D721Med (cell line): ENCODE measurements at regions not wholly inside any gene's neighbourhood (a gene's known extent, or its start where the extent isn't known, plus 50 kb on each side); places are given as distances from the start of the nearest gene placed in this dataset.

Experiments used
- DNase-seq: peaks from one replicate; pipeline ENCODE4 v3.0.0; 2011; ENCODE audit warnings: low spot score; ENCODE audit not compliant: insufficient read length
- FAIRE-seq: peaks from 2 replicates; lab custom pipeline; 2011; peaks lifted over from hg19 to GRCh38; lab: Jason Lieb, UNC
- TF ChIP-seq, protein P1 (sequence below): IDR thresholded peaks from 2 replicates; pipeline ENCODE4 v1.5.1; 2012; ENCODE audit warnings: mild to moderate bottlenecking, control low read depth; ENCODE audit not compliant: insufficient read depth; ENCODE audit errors: missing control alignments

- no peak for DNase-seq
- TF ChIP-seq, protein P1, sequence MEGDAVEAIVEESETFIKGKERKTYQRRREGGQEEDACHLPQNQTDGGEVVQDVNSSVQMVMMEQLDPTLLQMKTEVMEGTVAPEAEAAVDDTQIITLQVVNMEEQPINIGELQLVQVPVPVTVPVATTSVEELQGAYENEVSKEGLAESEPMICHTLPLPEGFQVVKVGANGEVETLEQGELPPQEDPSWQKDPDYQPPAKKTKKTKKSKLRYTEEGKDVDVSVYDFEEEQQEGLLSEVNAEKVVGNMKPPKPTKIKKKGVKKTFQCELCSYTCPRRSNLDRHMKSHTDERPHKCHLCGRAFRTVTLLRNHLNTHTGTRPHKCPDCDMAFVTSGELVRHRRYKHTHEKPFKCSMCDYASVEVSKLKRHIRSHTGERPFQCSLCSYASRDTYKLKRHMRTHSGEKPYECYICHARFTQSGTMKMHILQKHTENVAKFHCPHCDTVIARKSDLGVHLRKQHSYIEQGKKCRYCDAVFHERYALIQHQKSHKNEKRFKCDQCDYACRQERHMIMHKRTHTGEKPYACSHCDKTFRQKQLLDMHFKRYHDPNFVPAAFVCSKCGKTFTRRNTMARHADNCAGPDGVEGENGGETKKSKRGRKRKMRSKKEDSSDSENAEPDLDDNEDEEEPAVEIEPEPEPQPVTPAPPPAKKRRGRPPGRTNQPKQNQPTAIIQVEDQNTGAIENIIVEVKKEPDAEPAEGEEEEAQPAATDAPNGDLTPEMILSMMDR, result no peak
- FAIRE-seq, result no peak
Observed at GRCh38 chr4:133600008-133600407, 450.9 kb downstream of the PCDH10 start.

GRCh38 chr4:133598779-133599178, 449.7 kb downstream of the PCDH10 start:
- FAIRE-seq, result no peak
- TF ChIP-seq, protein P1, result no peak
- no peak for DNase-seq

GRCh38 chr4:133597251-133597650, 448.2 kb downstream of the PCDH10 start:
- no peak for FAIRE-seq
- TF ChIP-seq, protein P1, result no peak
- no peak for DNase-seq

DNA sequence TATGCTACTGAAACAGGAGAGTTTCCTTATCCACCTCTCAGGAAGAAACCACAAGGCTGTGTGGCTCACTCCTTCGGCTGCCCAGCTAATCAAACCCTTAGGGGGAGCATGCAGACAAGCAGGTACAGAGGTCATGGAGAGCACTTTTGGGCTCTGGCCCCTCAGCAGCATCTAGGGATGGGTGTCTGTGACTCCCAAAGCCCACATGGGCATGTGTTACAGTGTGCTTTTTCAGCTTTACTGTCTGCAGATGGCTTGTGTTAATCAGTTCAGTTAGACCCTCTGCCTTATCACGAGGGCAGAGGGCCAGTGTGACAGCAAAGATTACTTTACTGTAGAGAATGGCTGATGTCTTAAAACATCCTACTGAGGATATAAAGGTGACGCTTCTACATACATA, 447.4 kb downstream of the PCDH10 start:
- DNase-seq, result no peak
- TF ChIP-seq, protein P1, result no peak
- no peak for FAIRE-seq

DNA sequence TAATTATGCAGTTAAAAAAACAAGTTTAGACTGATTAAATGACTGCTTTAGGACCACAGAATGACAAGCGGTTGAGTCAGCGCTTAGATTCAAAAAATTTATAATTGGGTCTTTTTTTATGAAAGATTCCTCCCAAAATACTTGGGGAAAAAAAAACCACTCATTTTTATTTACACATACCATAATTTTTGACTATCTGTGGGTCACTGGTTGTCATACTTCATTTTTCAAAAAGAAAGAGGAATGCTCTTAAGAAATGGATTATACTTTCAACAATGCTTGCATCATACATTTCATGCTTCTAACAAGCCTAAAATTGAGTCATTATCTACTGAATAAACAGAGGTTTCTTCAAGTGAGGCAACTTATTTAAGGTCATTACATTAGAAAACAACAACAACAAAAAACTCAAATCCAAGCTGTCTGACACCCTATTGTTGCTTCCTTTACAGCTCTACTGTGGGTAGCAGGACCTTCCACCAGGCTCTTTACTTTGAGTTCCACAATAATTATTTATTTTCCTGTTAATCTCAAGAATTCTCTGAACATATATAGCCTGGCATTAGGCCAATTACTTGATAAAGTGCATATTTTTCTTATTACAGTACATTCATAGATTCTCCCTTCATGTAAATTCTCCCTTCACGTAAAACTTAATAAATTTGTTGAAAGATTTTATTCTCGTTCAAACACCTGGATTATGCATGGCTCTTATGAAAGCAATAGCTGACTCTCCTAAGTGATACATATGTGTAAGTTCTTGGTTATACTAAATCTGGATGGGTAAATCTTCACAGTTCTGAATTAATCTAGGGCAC, 445.5 kb downstream of the PCDH10 start:
- TF ChIP-seq, protein P1, result no peak
- DNase-seq (no peak), FAIRE-seq (no peak)

DNA sequence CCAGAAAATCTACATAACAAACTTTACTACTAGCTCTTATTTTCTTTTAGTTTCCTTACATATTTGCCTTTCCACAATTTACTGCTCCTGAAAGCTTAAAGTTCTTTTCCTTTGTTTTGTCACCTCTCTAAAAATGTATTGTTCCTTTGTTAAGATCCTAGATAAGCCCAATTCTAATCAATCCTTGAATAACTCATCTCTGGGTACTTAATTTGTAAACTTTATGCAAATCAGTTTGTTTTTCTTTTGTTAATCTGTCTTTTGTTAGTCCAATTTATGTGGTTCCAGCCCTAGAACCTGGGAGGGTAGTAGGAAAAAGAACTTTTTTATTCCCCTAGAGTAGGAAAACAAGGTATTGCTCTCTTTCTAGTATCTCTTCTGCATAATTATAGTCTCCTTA, 444.7 kb downstream of the PCDH10 start:
- TF ChIP-seq, protein P1, result no peak
- FAIRE-seq (no peak), DNase-seq (no peak)

DNA sequence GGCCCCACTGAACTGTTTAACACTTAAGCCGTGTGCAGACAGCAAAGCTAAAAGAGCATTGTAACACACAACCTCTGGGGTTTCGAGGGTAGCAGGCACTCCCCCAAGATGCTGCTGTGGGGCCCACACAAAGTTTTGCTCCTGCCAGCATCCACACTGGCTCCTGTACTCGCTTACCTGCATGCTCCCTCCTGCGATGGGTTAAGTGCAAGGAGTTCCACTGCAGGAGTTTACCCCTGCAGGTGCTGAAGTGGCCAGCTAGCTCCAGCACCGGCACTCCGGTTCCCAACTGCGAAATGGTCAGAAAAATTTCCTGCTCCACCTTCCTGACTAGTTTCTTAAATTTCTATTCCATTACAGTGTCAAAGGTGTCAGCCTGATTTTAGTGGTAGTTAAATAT, 443.5 kb downstream of the PCDH10 start:
- no peak for DNase-seq
- no peak for FAIRE-seq
- TF ChIP-seq, protein P1, result no peak
